AG08396 (cell line): ENCODE measurements at regions not wholly inside any gene's neighbourhood (a gene's known extent, or its start where the extent isn't known, plus 50 kb on each side); places are given as distances from the start of the nearest gene placed in this dataset.

Source experiments
- DNase-seq: peaks from one replicate; pipeline ENCODE4 v3.0.0; 2012; ENCODE audit warnings: low spot score, mixed read lengths

- DNase-seq: no peak
Measured at GRCh38 chr2:550860-551567, 126.2 kb downstream of the TMEM18 start.

- DNase-seq: no peak
Measured at GRCh38 chr2:545711-546650, 131.2 kb downstream of the TMEM18 start.

- DNase-seq: no peak
Measured at GRCh38 chr2:545228-545627, 132.0 kb downstream of the TMEM18 start.

- no peak for DNase-seq
Measured at GRCh38 chr2:538646-539045, 138.6 kb downstream of the TMEM18 start.

- no peak for DNase-seq
Measured at GRCh38 chr2:535222-535621, 142.0 kb downstream of the TMEM18 start.

GRCh38 chr2:529852-530251 is 147.4 kb downstream of the TMEM18 start:
- DNase-seq: no peak

- DNase-seq: no peak
Measured at GRCh38 chr2:529424-529823, 147.8 kb downstream of the TMEM18 start.

GRCh38 chr2:527581-527980 is 149.6 kb downstream of the TMEM18 start:
- no peak for DNase-seq

- DNase-seq: no peak
Measured at GRCh38 chr2:526918-527317, 150.3 kb downstream of the TMEM18 start.

DNA sequence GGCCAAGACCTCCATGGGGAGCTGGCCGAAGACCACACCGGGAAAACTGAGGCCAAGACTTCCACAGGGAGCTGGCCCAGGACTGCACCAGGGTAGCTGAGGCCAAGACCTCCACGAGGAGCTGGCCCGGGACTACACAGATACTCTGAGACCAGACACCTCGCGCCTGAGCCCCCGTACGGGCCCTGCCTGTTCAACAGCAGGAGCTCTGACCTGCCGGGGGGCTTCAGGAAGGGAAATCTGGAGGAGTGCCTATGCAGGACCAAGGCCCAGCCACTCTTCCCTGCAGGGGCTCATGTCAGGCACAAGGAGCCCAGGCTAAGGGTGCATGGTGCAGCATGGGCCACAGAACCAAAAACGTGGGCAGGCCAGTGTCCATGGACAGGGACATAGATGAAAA is 151.6 kb downstream of the TMEM18 start:
- DNase-seq: no peak

- DNase-seq: no peak
Measured at GRCh38 chr2:525021-525420, 152.2 kb downstream of the TMEM18 start.

GRCh38 chr2:524442-524841 is 152.8 kb downstream of the TMEM18 start:
- DNase-seq: no peak

DNA sequence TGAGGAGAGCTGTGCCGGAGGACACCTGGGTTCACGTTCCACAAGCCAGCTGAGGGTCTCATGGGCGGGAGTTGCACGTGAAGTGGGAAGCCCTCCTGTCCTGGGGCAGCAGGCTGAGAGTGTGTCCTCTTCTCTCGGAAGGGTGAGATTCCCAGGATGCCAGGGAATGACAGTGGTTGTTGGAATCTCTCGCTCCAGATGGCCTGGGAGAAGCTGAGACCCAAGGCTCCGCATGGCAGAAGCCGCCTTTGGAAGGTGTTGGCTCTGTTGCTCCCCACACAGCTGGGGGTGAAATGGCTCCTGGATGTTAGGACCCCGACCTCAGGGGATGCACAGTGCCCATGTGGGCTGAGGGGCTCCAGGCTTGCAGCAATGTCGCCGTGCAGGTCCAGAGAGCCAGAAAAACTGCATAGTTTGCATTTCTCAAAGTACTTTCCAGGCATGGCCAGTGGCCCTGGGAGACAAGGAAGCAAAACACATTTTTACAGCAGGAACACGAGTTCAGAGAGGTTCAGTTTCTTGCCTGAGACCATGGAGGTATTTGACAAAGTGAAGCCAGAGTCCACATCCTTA is 153.4 kb downstream of the TMEM18 start:
- no peak for DNase-seq

GRCh38 chr2:522776-523175 is 154.4 kb downstream of the TMEM18 start:
- no peak for DNase-seq

DNA sequence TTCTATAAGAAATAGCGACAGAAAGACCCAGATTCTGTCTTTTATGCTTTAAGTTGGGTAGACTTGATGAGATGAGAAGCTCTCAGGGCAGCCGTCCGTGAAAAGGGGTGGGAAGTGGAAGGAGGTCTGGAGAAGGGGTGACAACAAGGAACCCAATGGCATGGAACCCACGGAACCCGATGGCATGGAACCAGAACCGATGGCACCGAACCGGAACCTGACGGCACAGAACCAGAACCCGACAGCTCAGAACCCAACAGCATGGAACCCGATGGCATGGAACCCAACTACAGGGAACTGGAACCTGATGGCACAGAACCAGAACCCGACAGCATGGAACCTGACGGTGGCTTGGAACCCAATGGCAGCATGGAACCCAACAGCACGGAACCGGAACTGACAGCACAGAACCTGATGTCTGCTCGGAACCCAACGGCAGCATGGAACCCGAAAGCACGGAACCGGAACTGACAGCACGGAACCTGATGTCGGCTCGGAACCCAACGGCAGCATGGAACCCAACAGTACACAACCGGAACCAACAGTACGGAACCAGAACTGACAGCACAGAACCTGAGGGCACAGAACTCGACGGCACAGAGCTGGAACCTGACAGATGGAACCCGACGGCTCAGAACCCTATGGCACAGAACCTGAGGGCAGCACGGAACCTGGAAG is 155.2 kb downstream of the TMEM18 start:
- no peak for DNase-seq

DNA sequence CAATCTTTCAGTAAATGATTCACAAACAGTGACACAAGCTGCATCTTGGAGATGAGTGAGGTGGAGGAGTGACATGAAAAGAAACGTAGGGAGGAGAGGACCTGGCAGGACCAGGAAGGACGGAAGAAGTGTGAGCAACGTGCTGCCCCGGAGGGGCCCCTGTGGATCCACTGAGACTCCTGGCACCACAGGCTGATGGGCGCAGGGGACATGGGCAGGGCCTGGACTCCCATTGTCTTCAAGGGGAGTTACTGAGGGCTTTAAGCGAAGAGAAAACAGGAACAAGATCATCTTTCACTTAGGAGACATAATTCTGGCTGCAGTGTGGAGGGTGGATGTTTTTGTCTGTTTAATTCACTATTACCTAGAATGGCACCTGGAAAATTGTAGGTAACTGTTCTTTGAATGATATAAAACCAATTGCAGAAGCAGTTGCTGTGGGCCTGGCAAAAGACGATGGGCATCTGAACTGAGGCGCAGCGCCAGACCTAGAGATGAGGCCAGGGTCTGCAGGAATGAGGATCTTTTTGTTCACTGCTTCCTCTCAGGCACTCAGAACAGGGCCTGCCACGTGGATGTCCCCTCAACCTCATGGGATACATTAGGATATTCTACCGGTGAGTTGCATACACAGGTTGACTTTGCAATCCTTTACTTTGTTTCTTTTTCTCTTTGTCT is 156.4 kb downstream of the TMEM18 start:
- no peak for DNase-seq

DNA sequence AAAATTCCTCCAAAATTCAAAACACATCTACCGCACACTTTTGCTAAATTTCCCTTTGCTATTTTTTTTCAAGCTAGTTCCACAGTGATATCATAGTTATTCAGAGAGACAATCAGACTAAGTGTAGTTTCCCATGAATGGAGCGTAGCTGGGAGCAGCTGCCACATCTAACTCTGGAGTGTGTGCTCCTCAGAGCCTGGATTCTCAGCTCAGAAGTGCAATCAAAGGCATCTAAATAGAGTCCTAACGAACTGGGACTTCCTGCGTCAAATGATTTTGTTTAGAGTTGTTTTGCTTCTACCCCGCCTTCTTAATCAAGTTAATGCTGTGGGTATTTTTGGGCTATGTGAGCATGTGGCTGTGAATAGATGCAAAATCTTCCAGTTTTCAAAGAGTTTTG is 160.3 kb downstream of the TMEM18 start:
- DNase-seq: no peak

DNA sequence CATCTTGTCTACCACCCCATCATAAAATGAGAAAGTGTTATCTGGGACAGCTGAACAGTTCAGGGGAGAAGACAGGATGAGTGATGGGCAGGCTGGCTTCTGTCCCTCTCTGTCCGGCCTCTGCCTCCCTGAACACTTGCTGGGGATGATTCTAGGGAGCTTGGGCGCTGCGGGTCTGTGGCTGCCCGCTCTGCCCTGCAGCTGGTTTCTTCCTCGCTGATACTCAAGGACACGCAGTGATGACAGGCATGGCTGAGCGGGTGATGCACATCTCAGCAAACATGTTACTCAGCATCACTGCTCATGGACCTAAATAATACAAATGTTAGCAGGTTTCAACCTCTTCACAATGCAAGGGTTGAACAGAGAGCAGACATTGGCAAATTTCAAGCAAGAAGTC is 161.1 kb downstream of the TMEM18 start:
- no peak for DNase-seq

DNA sequence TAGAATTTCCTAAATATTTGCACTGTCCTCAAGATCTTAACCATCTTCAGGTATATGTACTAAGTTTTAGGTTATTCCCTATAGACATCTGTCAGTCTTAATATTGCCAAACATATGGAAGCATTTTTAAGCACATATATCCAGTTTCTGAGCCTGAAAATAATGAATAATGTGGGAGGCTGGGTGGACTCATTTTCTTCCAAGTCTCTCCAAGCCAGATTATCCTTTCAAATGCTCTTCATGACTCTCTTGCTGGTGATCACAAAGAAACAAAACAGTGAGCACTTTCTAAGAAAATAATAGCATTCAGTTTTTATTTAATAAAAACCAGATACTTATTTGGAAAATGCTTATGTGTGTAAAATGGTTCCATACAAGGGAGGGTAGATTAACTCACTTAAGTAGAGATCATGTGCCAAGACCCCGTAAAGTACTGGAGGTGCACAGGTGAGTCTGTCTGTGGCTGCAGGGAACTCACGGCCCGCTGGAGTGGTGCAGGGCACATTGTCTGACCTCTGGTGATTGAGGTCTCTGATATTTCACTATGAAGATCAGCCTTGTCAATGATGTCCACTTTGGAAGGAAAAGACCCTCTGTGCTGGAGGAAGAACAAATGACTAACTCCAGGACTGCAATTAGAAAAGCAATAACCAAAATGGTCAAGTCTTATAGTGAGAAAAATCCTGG is 161.6 kb downstream of the TMEM18 start:
- DNase-seq: no peak

- no peak for DNase-seq
Measured at GRCh38 chr2:513981-514706, 163.1 kb downstream of the TMEM18 start.

DNA sequence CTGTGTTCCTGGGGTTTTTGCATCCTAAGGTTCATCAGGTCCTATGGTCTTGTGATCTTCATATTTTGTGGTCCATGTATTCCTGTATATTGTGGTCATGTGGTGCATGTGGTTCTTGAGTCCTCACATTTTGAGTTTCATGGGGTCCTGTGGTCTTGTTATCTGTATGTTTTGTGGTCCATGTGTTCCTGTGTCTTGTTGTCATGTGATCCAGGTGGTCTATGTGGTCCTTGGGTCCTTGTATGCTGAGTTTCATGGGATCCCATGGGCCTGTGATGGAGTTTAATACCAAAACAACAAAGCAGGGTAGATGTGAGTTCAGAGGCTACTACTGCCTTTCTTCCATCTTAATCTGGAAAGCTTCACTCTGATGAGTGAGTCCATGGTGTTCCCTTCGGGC is 166.4 kb downstream of the TMEM18 start:
- no peak for DNase-seq
